GM12878 (cell line): ENCODE measurements at regions not wholly inside any gene's neighbourhood (a gene's known extent, or its start where the extent isn't known, plus 50 kb on each side); places are given as distances from the start of the nearest gene placed in this dataset.

ENCODE experiments used
- ATAC-seq: fragments of 200-7000 bp; cut with Tn5 transposase; 3 replicates; pipeline ENCODE4 v1.9.1; 2020; ENCODE audit warnings: mild to moderate bottlenecking, moderate library complexity
- BruUV-seq: library from RNA; stranded (reverse); fragments of 400-500 nt; replicated peaks from 2 replicates; lab custom pipeline; 2021; lab: Mats Ljungman, UMichigan
- CTCF ChIA-PET: fragments of 300-600 bp; sonication (Branson Sonifier 250); formaldehyde crosslinking; extraction: SDS; loops from one replicate; lab custom pipeline; 2021; ENCODE audit warnings: inconsistent platforms; lab: Yijun Ruan, JAX
- POLR2A ChIA-PET: fragments of 350-600 bp; formaldehyde crosslinking; extraction: SDS; loops from one replicate; lab custom pipeline; 2021; ENCODE audit warnings: inconsistent platforms; lab: Charles Lee
- RAD21 ChIA-PET: fragments of 300-600 bp; sonication (Branson Sonifier 250); formaldehyde crosslinking; loops from one replicate; lab custom pipeline; 2023; ENCODE audit warnings: antibody characterized with exemption; ENCODE audit not compliant: unreplicated experiment; lab: Charles Lee
- SMC1A ChIA-PET: fragments of 300-600 bp; sonication (Branson Sonifier 250); formaldehyde crosslinking; loops from one replicate; lab custom pipeline; 2023; ENCODE audit not compliant: unreplicated experiment, uncharacterized antibody; lab: Charles Lee
- DNase-seq: peaks from one replicate; pipeline ENCODE4 v3.0.0-alpha.2; 2011; ENCODE audit warnings: low read depth, low spot score
- FAIRE-seq: peaks from 3 replicates; lab custom pipeline; 2011; peaks lifted over from hg19 to GRCh38; lab: Jason Lieb, UNC
- H2AFZ ChIP-seq: 2 replicates; pipeline ENCODE4 v1.6.0; 2011; ENCODE audit warnings: low read depth, low read length, control low read depth; ENCODE audit not compliant: control insufficient read depth
- H3K27ac ChIP-seq: 2 replicates; pipeline ENCODE4 v1.5.1; 2011; ENCODE audit warnings: control low read depth; ENCODE audit not compliant: control insufficient read depth, insufficient read depth
- H3K27me3 ChIP-seq, 2 experiments: replicated peaks in 1 of 2; 2 replicates each; pipeline versions ENCODE4 v1.6.0 to v1.6.1; 2011; ENCODE audit warnings: low read length in 1 of 2; ENCODE audit not compliant: control insufficient read depth in 2 of 2, insufficient read depth in 2 of 2
- H3K36me3 ChIP-seq, 2 experiments: 2 replicates each; pipeline ENCODE4 v1.5.1; 2011; ENCODE audit warnings: low read length in 1 of 2; ENCODE audit not compliant: control insufficient read depth in 2 of 2, insufficient read depth in 2 of 2
- H3K4me1 ChIP-seq: 2 replicates; pipeline ENCODE4 v1.6.1; 2011; ENCODE audit warnings: mild to moderate bottlenecking, low read length, moderate library complexity, mixed read lengths; ENCODE audit not compliant: control insufficient read depth, insufficient read depth
- H3K4me2 ChIP-seq: 2 replicates; pipeline ENCODE4 v1.6.0; 2011; ENCODE audit warnings: control low read depth; ENCODE audit not compliant: control insufficient read depth, insufficient read depth
- H3K4me3 ChIP-seq: fragments of 200-600 bp; sonication (generic); 2 replicates; pipeline ENCODE4 v1.5.1; 2016
- H3K79me2 ChIP-seq: 2 replicates; pipeline ENCODE4 v1.6.0; 2011; ENCODE audit warnings: low read length; ENCODE audit not compliant: control insufficient read depth, insufficient read depth
- H3K9ac ChIP-seq: 2 replicates; pipeline ENCODE4 v1.8.0; 2011; ENCODE audit warnings: low read length, control low read depth, mixed read lengths; ENCODE audit not compliant: control insufficient read depth, insufficient read depth
- H3K9me3 ChIP-seq: replicated peaks from 3 replicates; pipeline ENCODE4 v1.5.1; 2011; ENCODE audit warnings: mild to moderate bottlenecking, low read length; ENCODE audit not compliant: control insufficient read depth, insufficient read depth
- H4K20me1 ChIP-seq: 2 replicates; pipeline ENCODE4 v1.6.0; 2011; ENCODE audit not compliant: control insufficient read depth, insufficient read depth
- MTA2 ChIP-seq: fragments of 450-650 bp; IDR thresholded peaks from 2 replicates; pipeline ENCODE4 v1.6.1; 2016; ENCODE audit warnings: low read depth, mild to moderate bottlenecking, moderate library complexity
- SPI1 ChIP-seq: IDR thresholded peaks from 2 replicates; pipeline ENCODE4 v1.6.1; 2011; ENCODE audit warnings: low read depth, mild to moderate bottlenecking, low read length, moderate library complexity, borderline replicate concordance; ENCODE audit not compliant: insufficient read depth
- STAT3 ChIP-seq: IDR thresholded peaks from 2 replicates; pipeline ENCODE4 v1.6.1; 2011; ENCODE audit warnings: low read depth, low read length, improper control_type of control experiment
- WGBS: methylation state at CpG from one replicate; pipeline ENCODE4 v1.1.6; 2016; ENCODE audit warnings: low lambda C conversion rate; ENCODE audit not compliant: insufficient replicate concordance, insufficient coverage; ENCODE audit errors: missing lambda C conversion rate; 5-methylcytosine and 5-hydroxymethylcytosine counted together
- in situ Hi-C: fragments of 300-500 bp; cut with MboI; formaldehyde crosslinking; loops from 9 replicates; pipeline ENCODE4 v1.14.3; 2018; ENCODE audit warnings: mixed read lengths
- intact Hi-C: fragments of 100-400 bp; cut with micrococcal nuclease; formaldehyde crosslinking; loops from one replicate; pipeline ENCODE4 v1.14.2; 2022; ENCODE audit not compliant: unreplicated experiment

GRCh38 chr11:59028105-59028504, 58.0 kb upstream of the GLYATL1B start:
- ChIA-PET SMC1A (no interaction called here), CTCF (interaction anchor here (1.0 to 1.5 kb wide), 3 partner anchors 18 to 108 kb away, joined by 3 to 4 read pairs (median 4); no protein-coding TSS in a partner anchor), RAD21 (interaction anchor here (1.1 kb wide), 1 partner anchor 130 kb away, joined by 3 read pairs; no protein-coding TSS in a partner anchor), POLR2A (no interaction called here)
- in situ Hi-C loops: no loop called here
- H4K20me1 ChIP-seq: no peaks in the 10 kb centered on the region
- H3K79me2 ChIP-seq: no peaks in the 10 kb centered on the region
- H3K27me3 ChIP-seq: no peaks in the 10 kb centered on the region; a peak in 1 of 4 replicates
- WGBS: 17% methylated on average over 5 of the region's 5 CpGs
- BruUV-seq: no TSS peak
- peak; percentile 23; the same call in 1 of the 2 replicates for TF ChIP-seq SPI1
- no peak for TF ChIP-seq STAT3
- intact Hi-C loops: no loop called here
- no peaks in the 10 kb centered on the region for H3K4me1 ChIP-seq
- H3K9me3 ChIP-seq: no peaks in the 10 kb centered on the region
- H3K9ac ChIP-seq: no peak overlapping the region
- H3K36me3 ChIP-seq: no peaks in the 10 kb centered on the region
- ATAC-seq (no peak), DNase-seq (no peak), FAIRE-seq (no peak)
- H3K27ac ChIP-seq: no peak overlapping the region
- no peak overlapping the region for H3K4me3 ChIP-seq
- no peak overlapping the region for H3K4me2 ChIP-seq
- H2AFZ ChIP-seq: no peak overlapping the region

GRCh38 chr11:59029366-59029889, 56.7 kb upstream of the GLYATL1B start:
- ATAC-seq (no peak), FAIRE-seq (no peak)
- H3K4me3 ChIP-seq: no peak overlapping the region
- SMC1A ChIA-PET: no interaction called here
- no peaks in the 10 kb centered on the region for H3K36me3 ChIP-seq
- H3K9ac ChIP-seq: no peak overlapping the region
- H4K20me1 ChIP-seq: no peaks in the 10 kb centered on the region
- TF ChIP-seq MTA2: no peak
- TF ChIP-seq, all 136 proteins: peak for 0
- ChIA-PET POLR2A (no interaction called here), CTCF (interaction anchor here (1.8 kb wide), 1 partner anchor 24 kb away, joined by 5 read pairs; no protein-coding TSS in a partner anchor), RAD21 (no interaction called here)
- in situ Hi-C loops (no loop called here), intact Hi-C loops (no loop called here)
- Histone ChIP-seq H3K79me2 (no peaks in the 10 kb centered on the region), H3K9me3 (no peaks in the 10 kb centered on the region), H3K4me2 (no peak overlapping the region), H3K27ac (no peak overlapping the region), H2AFZ (no peak overlapping the region), H3K4me1 (no peaks in the 10 kb centered on the region), H3K27me3 (no peaks in the 10 kb centered on the region; a peak in 1 of 4 replicates)
- no TSS peak for BruUV-seq
- WGBS: 56% methylated on average over 2 of the region's 2 CpGs
- DNase-seq: no peak
